HG03025 (cell line): ENCODE measurements at regions not wholly inside any gene's neighbourhood (a gene's known extent, or its start where the extent isn't known, plus 50 kb on each side); places are given as distances from the start of the nearest gene placed in this dataset.
"Not testable (repeated sequence)": the region's sequence is repeated elsewhere in the genome, so short reads cannot be mapped to it uniquely, and the experiment has no call there.

ENCODE experiments used
- ATAC-seq: cut with Tn5 transposase; IDR thresholded peaks from one replicate; pipeline ENCODE4 v1.9.1; 2021; ENCODE audit warnings: mild to moderate bottlenecking, moderate library complexity; ENCODE audit not compliant: unreplicated experiment, low FRiP score

- ATAC-seq, result not testable (repeated sequence)
Measured at GRCh38 chr1:147103416-147104155, 68.7 kb downstream of the PRKAB2 start.

GRCh38 chr1:147099192-147099591 is 73.1 kb downstream of the PRKAB2 start:
- no peak for ATAC-seq

GRCh38 chr1:147098338-147098973 is 73.8 kb downstream of the PRKAB2 start:
- ATAC-seq, result not testable (repeated sequence)

GRCh38 chr1:147095691-147096090 is 76.6 kb downstream of the PRKAB2 start:
- ATAC-seq, result no peak

- ATAC-seq, result no peak
Measured at GRCh38 chr1:147091801-147092200, 80.5 kb downstream of the PRKAB2 start.

- no peak for ATAC-seq
Measured at GRCh38 chr1:147089457-147089856, 82.8 kb downstream of the PRKAB2 start.

- no peak for ATAC-seq
Measured at GRCh38 chr1:147086129-147086528, 86.1 kb downstream of the PRKAB2 start.

GRCh38 chr1:147084273-147085096 is 87.8 kb downstream of the PRKAB2 start:
- peak; percentile 52 for ATAC-seq

GRCh38 chr1:147083919-147084272 is 88.4 kb downstream of the PRKAB2 start:
- ATAC-seq, result no peak

- no peak for ATAC-seq
Measured at GRCh38 chr1:147080671-147081394, 91.4 kb downstream of the PRKAB2 start.

- no peak for ATAC-seq
Measured at GRCh38 chr1:147080006-147080661, 92.1 kb downstream of the PRKAB2 start.

GRCh38 chr1:147079400-147080005 is 92.8 kb downstream of the PRKAB2 start:
- no peak for ATAC-seq

- ATAC-seq, result no peak
Measured at GRCh38 chr1:147078606-147079399, 93.5 kb downstream of the PRKAB2 start.

- ATAC-seq, result no peak
Measured at GRCh38 chr1:147077936-147078605, 94.2 kb downstream of the PRKAB2 start.

- no peak for ATAC-seq
Measured at GRCh38 chr1:147077523-147077922, 94.7 kb downstream of the PRKAB2 start.

- no peak for ATAC-seq
Measured at GRCh38 chr1:147077081-147077480, 95.2 kb downstream of the PRKAB2 start.

- ATAC-seq, result no peak
Measured at GRCh38 chr1:147076442-147076841, 95.8 kb downstream of the PRKAB2 start.
